Fibroblast of pulmonary artery (primary cell): ENCODE measurements at regions not wholly inside any gene's neighbourhood (a gene's known extent, or its start where the extent isn't known, plus 50 kb on each side); places are given as distances from the start of the nearest gene placed in this dataset.

Experiments
- DNase-seq: peaks from one replicate; pipeline ENCODE4 v3.0.0-alpha.2; 2010; ENCODE audit warnings: low read depth
- H3K4me3 ChIP-seq: replicated peaks from 2 replicates; pipeline ENCODE4 v1.5.1; 2011; ENCODE audit warnings: low read depth, mild to moderate bottlenecking, control low read depth, low read length, moderate library complexity
- CTCF ChIP-seq: IDR thresholded peaks from 2 replicates; pipeline ENCODE4 v1.5.1; 2011; ENCODE audit warnings: mild to moderate bottlenecking, control low read depth, low read length, inconsistent platforms; ENCODE audit errors: missing control alignments

- H3K4me3 ChIP-seq: no peak overlapping the region
- DNase-seq: no peak
- TF ChIP-seq CTCF: no peak
These were observed 121.6 kb upstream of the SPRY2 start for GRCh38 chr13:80462567-80462966.

- DNase-seq: no peak
- no peak overlapping the region for H3K4me3 ChIP-seq
- no peak for TF ChIP-seq CTCF
These were observed 121.1 kb upstream of the SPRY2 start for GRCh38 chr13:80462037-80462436.

- no peak overlapping the region for H3K4me3 ChIP-seq
- no peak for TF ChIP-seq CTCF
- peak; percentile 73 for DNase-seq
These were observed 117.6 kb upstream of the SPRY2 start for GRCh38 chr13:80458543-80458942.

- TF ChIP-seq CTCF: no peak
- H3K4me3 ChIP-seq: no peak overlapping the region
- peak; percentile 81 for DNase-seq
These were observed 113.3 kb upstream of the SPRY2 start for GRCh38 chr13:80454245-80454644.

GRCh38 chr13:80452279-80452678, 111.4 kb upstream of the SPRY2 start:
- no peak for TF ChIP-seq CTCF
- no peak for DNase-seq
- no peak overlapping the region for H3K4me3 ChIP-seq

- H3K4me3 ChIP-seq: no peak overlapping the region
- no peak for TF ChIP-seq CTCF
- no peak for DNase-seq
These were observed 110.7 kb upstream of the SPRY2 start for GRCh38 chr13:80451641-80452040.

- no peak for TF ChIP-seq CTCF
- no peak for DNase-seq
- H3K4me3 ChIP-seq: no peak overlapping the region
These were observed 109.5 kb upstream of the SPRY2 start for GRCh38 chr13:80450386-80450785.
